NT2/D1 (cell line): ENCODE measurements at regions not wholly inside any gene's neighbourhood (a gene's known extent, or its start where the extent isn't known, plus 50 kb on each side); places are given as distances from the start of the nearest gene placed in this dataset.

Experiments used
- DNase-seq: peaks from one replicate; pipeline ENCODE4 v3.0.0-alpha.2; 2011; ENCODE audit warnings: low read depth, low spot score
- H3K27me3 ChIP-seq: 2 replicates; pipeline ENCODE4 v1.6.0; 2011; ENCODE audit warnings: mild to moderate bottlenecking; ENCODE audit not compliant: insufficient read length, insufficient read depth
- H3K36me3 ChIP-seq: 2 replicates; pipeline ENCODE4 v1.6.1; 2011; ENCODE audit warnings: mild to moderate bottlenecking, low read length, mixed read lengths; ENCODE audit not compliant: insufficient read depth, insufficient read length
- H3K4me1 ChIP-seq: 2 replicates; pipeline ENCODE4 v1.5.1; 2011; ENCODE audit not compliant: insufficient read depth, insufficient read length
- H3K4me3 ChIP-seq: 2 replicates; pipeline ENCODE4 v1.5.1; 2011; ENCODE audit warnings: low read depth; ENCODE audit not compliant: insufficient read length
- H3K9ac ChIP-seq: 2 replicates; pipeline ENCODE4 v1.6.0; 2011; ENCODE audit warnings: low read depth; ENCODE audit not compliant: insufficient read length
- H3K9me3 ChIP-seq: 2 replicates; pipeline ENCODE4 v1.5.1; 2011; ENCODE audit warnings: mild to moderate bottlenecking, low read length; ENCODE audit not compliant: insufficient read depth
- SUZ12 ChIP-seq: IDR thresholded peaks from 2 replicates; pipeline ENCODE4 v1.6.1; 2011; ENCODE audit not compliant: insufficient read length, insufficient read depth; ENCODE audit errors: extremely low read depth
- YY1 ChIP-seq: IDR thresholded peaks from 2 replicates; pipeline ENCODE4 v1.6.1; 2011; ENCODE audit not compliant: insufficient read length, insufficient read depth
- ZNF274 ChIP-seq: IDR thresholded peaks from 2 replicates; pipeline ENCODE4 v1.6.1; 2011; ENCODE audit warnings: mild to moderate bottlenecking, low read depth, low read length

DNA sequence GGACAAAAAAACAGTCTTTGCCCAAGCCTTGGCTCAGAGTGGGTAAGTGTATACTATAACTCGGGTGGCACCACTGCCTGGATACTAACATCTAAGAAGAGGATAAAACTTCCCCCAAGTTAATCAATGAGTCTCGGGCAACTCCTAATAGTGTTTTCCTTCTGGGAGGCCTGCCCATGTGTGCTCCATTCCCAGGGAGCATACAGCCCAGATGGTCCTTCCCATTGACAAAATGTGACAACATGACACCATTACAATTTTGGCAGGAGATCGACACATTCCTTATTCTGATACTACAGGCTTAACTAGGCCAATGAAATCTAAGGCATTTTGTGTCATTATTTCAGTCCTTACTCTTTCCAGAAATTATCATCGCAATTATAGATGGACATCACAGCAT, 52.7 kb upstream of the CRIM1 start:
- Histone ChIP-seq H3K36me3 (no peaks in the 10 kb centered on the region), H3K27me3 (no peaks in the 10 kb centered on the region), H3K9ac (no peak overlapping the region), H3K4me1 (no peaks in the 10 kb centered on the region), H3K4me3 (no peak overlapping the region), H3K9me3 (no peaks in the 10 kb centered on the region)
- no peak for TF ChIP-seq SUZ12
- no peak for TF ChIP-seq ZNF274
- no peak for TF ChIP-seq YY1
- no peak for DNase-seq

DNA sequence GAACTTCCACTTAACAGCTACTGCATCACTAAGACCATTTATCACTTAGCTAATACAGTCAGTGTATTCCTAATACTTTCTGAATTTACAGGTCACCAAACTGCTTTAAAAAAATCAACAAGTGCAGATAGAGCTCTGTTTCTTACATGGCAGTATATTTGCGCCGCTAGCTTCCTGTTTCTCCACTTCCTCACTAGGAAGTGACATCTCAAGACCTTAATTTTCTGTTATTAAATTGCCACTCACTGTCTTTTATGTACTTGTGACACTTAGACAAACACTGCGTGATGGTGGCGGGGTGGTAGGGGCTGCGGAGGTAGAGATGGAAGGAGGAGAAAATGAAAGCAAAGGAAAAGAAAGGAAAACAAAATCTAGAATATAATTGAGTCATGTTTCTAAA, 53.7 kb upstream of the CRIM1 start:
- Histone ChIP-seq H3K36me3 (no peaks in the 10 kb centered on the region), H3K4me3 (no peak overlapping the region), H3K9ac (no peak overlapping the region), H3K27me3 (no peaks in the 10 kb centered on the region), H3K9me3 (no peaks in the 10 kb centered on the region), H3K4me1 (no peaks in the 10 kb centered on the region)
- DNase-seq: no peak
- no peak for TF ChIP-seq ZNF274
- TF ChIP-seq YY1: no peak
- no peak for TF ChIP-seq SUZ12

DNA sequence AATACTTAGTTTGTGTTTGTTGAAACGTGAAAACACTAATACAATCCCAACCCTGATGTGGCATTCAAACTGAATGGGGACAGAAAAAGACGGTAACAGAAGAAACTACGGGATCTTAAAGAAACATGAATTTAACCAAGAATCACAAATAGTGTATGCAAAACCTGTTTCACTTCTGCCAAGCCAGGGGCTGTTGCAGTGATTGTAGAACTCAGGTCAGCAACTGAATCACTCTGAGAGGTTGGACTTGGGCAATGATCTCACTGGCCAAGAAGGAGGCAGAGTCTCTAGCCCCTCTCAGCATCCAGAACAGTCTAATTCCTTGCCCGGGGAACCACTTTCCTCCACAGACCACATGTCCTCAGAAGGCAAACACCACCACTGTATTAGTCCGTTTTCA, 54.9 kb upstream of the CRIM1 start:
- TF ChIP-seq ZNF274: no peak
- no peak for TF ChIP-seq YY1
- TF ChIP-seq SUZ12: no peak
- Histone ChIP-seq H3K27me3 (no peaks in the 10 kb centered on the region), H3K36me3 (no peaks in the 10 kb centered on the region), H3K9me3 (no peaks in the 10 kb centered on the region), H3K9ac (no peak overlapping the region), H3K4me1 (no peaks in the 10 kb centered on the region), H3K4me3 (no peak overlapping the region)
- no peak for DNase-seq

DNA sequence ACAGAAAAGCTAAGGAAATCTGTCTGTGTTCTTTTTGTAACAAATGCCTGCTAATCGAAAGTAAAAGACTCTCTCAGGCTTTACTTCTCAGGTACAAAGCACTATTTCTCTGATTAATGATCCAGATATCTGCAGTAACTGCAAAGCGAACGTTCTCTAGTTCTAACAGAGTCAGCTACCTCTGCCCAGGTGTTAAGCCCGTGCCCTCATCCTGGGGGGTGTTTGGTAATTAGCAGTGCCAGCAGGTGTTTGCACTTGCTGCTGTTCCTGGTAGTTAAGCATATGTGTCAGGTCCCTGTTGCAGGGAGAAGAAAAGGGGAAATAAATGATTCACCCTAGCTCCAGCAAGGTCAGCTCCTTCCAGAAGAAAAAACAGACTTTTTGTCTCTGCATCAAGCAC, 58.8 kb upstream of the CRIM1 start:
- Histone ChIP-seq H3K9me3 (no peaks in the 10 kb centered on the region), H3K27me3 (no peaks in the 10 kb centered on the region), H3K4me1 (no peaks in the 10 kb centered on the region), H3K9ac (no peak overlapping the region), H3K4me3 (no peak overlapping the region), H3K36me3 (no peaks in the 10 kb centered on the region)
- no peak for TF ChIP-seq ZNF274
- TF ChIP-seq SUZ12: no peak
- TF ChIP-seq YY1: no peak
- no peak for DNase-seq

DNA sequence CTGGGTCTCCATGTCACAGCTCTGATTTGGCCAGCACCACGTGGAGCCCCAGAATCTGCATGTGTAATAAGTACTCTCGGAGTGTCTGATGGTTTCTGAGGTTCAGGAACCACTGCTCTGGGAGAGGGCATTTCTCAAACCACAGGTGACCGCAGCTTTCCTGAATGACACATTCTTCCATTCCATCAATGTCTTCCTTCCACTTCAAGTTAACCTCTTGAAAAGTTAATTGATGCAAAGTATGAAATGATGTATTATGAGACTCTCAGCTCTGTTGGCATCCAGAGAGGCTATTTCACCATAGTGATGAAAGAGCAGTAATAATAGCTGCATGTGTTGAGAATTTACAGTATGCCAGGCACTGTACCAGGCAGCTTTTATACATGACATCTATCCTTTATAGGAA, 61.3 kb upstream of the CRIM1 start:
- no peak for TF ChIP-seq SUZ12
- TF ChIP-seq YY1: no peak
- TF ChIP-seq ZNF274: no peak
- Histone ChIP-seq H3K9me3 (no peaks in the 10 kb centered on the region), H3K4me3 (no peak overlapping the region), H3K9ac (no peak overlapping the region), H3K36me3 (no peaks in the 10 kb centered on the region), H3K4me1 (no peaks in the 10 kb centered on the region), H3K27me3 (no peaks in the 10 kb centered on the region)
- DNase-seq: no peak

DNA sequence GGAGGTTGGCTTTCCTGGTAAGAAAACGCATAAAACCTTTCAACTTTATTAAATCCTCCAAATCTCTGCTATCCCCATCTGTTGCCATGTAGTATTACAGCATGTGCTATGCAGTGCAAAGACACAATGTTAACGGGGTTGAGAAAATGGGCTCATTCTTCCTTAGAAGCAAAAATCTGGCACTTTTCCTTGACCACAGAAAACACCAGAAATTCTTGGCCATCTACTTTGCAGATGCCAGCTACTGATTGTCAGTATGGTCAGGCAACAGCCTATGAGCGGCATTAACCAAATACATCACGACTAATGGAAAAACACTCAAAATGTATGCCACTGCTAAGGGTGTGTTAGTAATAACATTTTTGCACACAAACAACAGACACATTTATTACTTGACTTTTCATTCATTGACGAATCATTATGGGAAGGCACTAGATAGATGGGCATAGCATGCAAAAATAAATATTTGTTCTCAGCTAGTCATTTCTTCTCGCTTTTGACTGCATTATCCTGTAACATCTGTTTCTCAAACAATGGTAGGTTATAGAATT, 65.2 kb upstream of the CRIM1 start:
- no peak overlapping the region for H3K9ac ChIP-seq

DNA sequence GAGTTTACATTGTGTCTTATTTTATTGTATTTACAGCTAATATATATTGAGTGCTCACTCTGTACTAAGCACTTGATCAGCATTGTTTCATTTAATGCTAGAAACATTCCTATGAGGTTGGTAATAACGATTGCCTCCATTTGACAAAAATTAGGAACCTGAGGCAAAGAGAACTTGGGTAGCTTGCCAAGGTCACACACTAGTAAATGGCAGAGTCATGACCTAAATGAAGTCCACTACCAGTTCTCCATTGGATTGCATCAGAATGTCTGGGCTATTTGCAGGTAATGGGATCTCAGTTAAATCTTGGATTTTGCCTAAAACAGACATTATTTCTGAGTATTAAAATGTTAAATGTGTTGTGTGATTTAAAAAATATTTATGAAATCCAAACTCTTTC, 65.8 kb upstream of the CRIM1 start:
- Histone ChIP-seq H3K4me3 (no peak overlapping the region), H3K9ac (no peak overlapping the region), H3K27me3 (no peaks in the 10 kb centered on the region), H3K36me3 (no peaks in the 10 kb centered on the region), H3K9me3 (no peaks in the 10 kb centered on the region), H3K4me1 (no peaks in the 10 kb centered on the region)
- no peak for TF ChIP-seq YY1
- no peak for TF ChIP-seq ZNF274
- no peak for TF ChIP-seq SUZ12
- no peak for DNase-seq

More for the DNA sequence above, 65.2 kb upstream of the CRIM1 start:
- no peaks in the 10 kb centered on the region for H3K9me3 ChIP-seq
- H3K36me3 ChIP-seq: no peaks in the 10 kb centered on the region
- TF ChIP-seq YY1: no peak
- no peak for TF ChIP-seq SUZ12
- TF ChIP-seq ZNF274: no peak
- no peaks in the 10 kb centered on the region for H3K27me3 ChIP-seq
- H3K4me3 ChIP-seq: no peak overlapping the region
- H3K4me1 ChIP-seq: no peaks in the 10 kb centered on the region
- DNase-seq: no peak
